ENCODE measurements at regions not wholly inside any gene's neighbourhood (a gene's known extent, or its start where the extent isn't known, plus 50 kb on each side); places are given as distances from the start of the nearest gene placed in this dataset.

DNA sequence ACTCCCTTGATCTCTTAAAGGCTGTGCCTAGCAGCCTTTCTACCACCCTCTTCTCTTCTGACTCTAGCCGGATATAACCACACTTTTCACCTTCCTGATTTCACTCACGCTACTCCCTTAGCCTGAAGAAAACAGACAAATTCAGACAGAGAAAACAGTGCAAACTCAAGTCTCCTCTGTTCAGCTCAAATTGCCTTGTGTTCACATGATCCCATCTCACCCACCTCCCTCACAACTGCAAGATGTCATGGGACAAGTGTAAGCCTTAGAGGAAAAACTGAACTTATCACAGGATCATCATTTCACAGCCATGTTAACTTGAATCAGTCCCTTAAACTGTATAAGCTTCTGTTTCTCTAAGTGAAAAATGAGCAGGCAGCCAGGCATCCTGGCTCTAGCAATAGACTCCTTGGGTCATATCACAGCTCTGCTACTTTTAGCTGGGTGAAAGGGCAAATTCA lies 66.5 kb upstream of the TENT5A start:
- in situ Hi-C loops (cut with MboI; ENCODE audit: low pct_unique_long_range_greater_than_20kb, low sequenced_read_pairs, unreplicated experiment) = no loop called here
- TF ChIP-seq, protein P1, sequence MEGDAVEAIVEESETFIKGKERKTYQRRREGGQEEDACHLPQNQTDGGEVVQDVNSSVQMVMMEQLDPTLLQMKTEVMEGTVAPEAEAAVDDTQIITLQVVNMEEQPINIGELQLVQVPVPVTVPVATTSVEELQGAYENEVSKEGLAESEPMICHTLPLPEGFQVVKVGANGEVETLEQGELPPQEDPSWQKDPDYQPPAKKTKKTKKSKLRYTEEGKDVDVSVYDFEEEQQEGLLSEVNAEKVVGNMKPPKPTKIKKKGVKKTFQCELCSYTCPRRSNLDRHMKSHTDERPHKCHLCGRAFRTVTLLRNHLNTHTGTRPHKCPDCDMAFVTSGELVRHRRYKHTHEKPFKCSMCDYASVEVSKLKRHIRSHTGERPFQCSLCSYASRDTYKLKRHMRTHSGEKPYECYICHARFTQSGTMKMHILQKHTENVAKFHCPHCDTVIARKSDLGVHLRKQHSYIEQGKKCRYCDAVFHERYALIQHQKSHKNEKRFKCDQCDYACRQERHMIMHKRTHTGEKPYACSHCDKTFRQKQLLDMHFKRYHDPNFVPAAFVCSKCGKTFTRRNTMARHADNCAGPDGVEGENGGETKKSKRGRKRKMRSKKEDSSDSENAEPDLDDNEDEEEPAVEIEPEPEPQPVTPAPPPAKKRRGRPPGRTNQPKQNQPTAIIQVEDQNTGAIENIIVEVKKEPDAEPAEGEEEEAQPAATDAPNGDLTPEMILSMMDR (IDR thresholded peaks at IDR 0.05; ENCODE audit: extremely low read depth, insufficient read depth, missing control alignments) = no peak
- DNase-seq (ENCODE audit: low spot score) = no peak

DNA sequence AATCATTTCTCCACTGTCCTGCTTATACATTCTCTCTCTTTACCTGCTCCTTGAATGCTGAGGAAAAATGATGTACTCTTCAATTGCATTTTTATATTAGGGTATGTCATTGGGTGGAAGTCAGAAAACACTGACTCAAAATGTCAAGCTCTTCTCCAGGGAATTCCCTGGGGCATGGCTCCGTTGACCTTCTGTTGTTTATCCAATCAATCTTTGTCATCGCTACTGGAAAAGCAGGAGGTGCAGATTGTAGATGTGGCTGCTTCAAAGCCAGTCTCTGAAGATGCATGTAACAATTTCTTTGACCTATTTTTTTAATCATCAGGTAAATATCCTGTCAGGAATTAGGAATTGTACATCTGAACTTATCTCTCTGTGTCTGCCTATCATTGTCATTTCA lies 63.9 kb upstream of the TENT5A start:
- no peak for DNase-seq (ENCODE audit: low spot score)
- in situ Hi-C loops (cut with MboI; ENCODE audit: low pct_unique_long_range_greater_than_20kb, low sequenced_read_pairs, unreplicated experiment) = no loop called here
- TF ChIP-seq, protein P1 (IDR thresholded peaks at IDR 0.05; ENCODE audit: extremely low read depth, insufficient read depth, missing control alignments) = no peak

DNA sequence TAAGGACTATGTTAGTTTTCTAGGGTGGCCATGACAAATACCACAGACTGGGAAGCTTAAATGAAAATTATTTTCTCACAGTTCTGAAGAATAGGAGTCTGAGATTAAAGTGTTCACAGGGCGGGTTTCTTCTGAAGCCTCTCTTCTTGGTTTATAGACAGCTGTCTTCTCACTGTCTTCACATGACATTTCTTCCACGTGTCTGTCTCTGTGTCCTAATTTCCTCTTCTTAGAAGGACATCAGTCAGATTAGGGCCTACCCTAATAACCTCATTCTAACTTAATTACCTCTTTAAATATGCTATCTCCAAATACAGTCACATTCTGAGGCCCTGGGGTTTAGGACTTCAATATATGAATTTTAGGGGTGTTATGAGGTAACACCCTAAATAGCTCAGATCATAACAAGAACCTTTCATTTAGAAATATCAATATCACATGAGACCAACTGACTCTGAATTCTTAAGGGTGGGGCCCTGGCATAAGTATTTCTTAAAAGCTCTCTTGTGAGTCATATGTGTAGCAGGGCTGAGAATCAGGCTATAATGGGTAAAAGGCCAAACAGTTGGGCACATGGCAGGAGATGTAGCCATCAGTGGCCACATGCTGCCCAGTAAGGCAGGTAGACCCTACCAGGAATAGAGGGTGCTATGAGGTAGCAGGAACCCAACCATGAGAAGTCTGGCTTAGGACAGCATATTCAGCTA lies 62.0 kb upstream of the TENT5A start:
- in situ Hi-C loops (cut with MboI; ENCODE audit: low pct_unique_long_range_greater_than_20kb, low sequenced_read_pairs, unreplicated experiment) = no loop called here
- DNase-seq (ENCODE audit: low spot score) = no peak
- TF ChIP-seq, protein P1 (IDR thresholded peaks at IDR 0.05; ENCODE audit: extremely low read depth, insufficient read depth, missing control alignments) = no peak

DNA sequence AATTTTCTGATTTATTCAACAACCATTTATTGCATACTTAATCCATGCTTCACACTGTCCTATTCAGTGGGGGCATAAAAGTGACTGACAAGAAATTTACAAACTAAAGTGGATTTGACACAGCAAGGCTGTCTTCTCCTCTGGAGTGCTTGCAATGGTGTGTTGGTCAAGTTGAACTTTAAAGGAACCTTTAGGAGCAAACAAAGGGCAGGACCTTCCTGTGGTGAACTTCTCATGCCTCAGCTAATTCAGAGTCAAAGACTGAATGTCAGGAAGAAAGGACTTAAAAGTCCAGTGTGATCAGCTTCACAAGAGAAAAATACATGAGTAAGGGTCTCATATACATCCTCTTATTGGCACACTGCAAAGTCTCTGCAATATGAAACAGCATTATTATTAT lies 60.8 kb upstream of the TENT5A start:
- TF ChIP-seq, protein P1 (IDR thresholded peaks at IDR 0.05; ENCODE audit: extremely low read depth, insufficient read depth, missing control alignments) = no peak
- DNase-seq (ENCODE audit: low spot score) = no peak
- in situ Hi-C loops (cut with MboI; ENCODE audit: low pct_unique_long_range_greater_than_20kb, low sequenced_read_pairs, unreplicated experiment) = no loop called here

DNA sequence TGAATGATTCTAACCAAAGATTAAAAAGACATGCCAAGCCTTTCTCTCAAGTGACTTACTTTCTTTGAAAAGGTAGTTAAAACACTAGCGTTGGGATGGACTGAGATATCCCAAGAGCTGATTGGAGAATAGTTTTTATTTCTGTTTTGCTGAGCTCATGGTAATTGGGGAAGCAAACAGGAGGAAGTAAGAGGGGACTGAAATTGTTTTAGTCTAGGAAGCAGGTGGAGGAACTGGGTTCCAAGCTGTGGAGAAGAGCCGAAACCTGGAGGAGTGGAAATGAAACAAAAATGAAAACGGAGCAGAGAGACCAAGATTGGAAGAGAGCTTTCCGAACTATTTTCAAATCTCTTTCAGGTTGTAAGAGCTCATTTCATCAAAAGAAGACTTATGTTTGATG lies 59.9 kb upstream of the TENT5A start:
- TF ChIP-seq, protein P1 (IDR thresholded peaks at IDR 0.05; ENCODE audit: extremely low read depth, insufficient read depth, missing control alignments) = no peak
- DNase-seq (ENCODE audit: low spot score) = no peak
- in situ Hi-C loops (cut with MboI; ENCODE audit: low pct_unique_long_range_greater_than_20kb, low sequenced_read_pairs, unreplicated experiment) = no loop called here

DNA sequence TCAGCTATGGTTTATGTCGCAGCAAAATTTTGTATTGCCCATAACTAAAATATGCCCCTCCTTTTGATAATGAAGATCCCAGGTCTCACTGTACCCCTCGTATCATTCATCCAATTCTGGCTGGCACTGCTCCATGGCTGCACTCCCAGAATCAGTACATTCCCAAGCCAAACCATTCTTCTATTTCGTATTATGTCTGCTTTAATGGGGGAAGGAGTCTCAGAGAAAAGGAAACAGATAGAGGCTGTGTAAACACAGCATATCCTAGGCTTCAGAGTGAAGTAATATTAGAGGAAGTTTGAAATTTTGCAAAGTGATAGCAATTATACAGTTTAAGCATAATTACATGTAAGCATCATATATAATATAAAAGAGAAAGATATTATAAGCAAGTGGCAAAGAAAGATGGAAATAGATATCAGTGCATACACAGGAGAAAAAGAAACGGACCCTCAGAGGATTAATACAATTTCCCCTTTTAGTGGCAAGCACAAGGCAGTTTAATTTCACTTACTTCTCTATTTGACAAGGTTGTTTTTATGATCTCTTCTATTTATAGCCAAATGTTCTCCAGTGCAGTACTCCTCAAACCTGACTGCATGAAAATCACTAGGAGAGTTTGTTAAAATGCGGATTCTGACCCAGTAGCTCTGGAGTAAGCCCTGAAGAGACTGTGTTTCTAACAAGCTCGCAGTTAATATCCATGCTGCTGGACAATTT lies 56.5 kb upstream of the TENT5A start:
- DNase-seq (ENCODE audit: low spot score) = no peak
- TF ChIP-seq, protein P1 (IDR thresholded peaks at IDR 0.05; ENCODE audit: extremely low read depth, insufficient read depth, missing control alignments) = no peak
- in situ Hi-C loops (cut with MboI; ENCODE audit: low pct_unique_long_range_greater_than_20kb, low sequenced_read_pairs, unreplicated experiment) = no loop called here
